ENCODE measurements at regions not wholly inside any gene's neighbourhood (a gene's known extent, or its start where the extent isn't known, plus 50 kb on each side); places are given as distances from the start of the nearest gene placed in this dataset.

DNA sequence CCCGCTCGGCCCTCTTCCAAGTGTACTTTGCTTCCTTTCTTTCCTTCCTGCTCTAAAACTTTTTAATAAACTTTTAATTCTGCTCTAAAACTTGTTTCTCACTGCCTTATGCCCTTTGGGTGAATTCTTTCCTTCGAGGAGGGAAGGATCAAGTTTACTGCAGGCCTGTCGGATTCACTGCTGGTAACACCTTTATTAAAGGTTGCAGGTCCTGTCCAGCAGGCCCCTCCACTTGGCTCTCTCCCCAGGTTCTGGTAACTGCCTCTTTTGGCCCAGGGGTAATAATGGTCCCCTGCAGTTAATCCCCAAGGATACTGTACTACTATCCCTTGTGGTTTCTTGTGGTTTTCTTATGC, 152.7 kb upstream of the EEA1 start:
- H3K9ac ChIP-seq (ENCODE audit: low read depth, low read length) = no peak overlapping the region
- no peak overlapping the region for H2AK9ac ChIP-seq (replicated peaks; ENCODE audit: low read depth, low read length, poor library complexity)
- H3K18ac ChIP-seq (ENCODE audit: low read depth, low read length) = no peak overlapping the region
- no peak for TF ChIP-seq NFE2L2 (IDR thresholded peaks at IDR 0.05; ENCODE audit: low read depth, low read length)
- TF ChIP-seq SMC3 (IDR thresholded peaks at IDR 0.05; ENCODE audit: low read depth, low read length) = no peak
- TF ChIP-seq MAZ (IDR thresholded peaks at IDR 0.05; ENCODE audit: borderline replicate concordance, low read depth, low read length) = no peak
- TF ChIP-seq, protein P1, sequence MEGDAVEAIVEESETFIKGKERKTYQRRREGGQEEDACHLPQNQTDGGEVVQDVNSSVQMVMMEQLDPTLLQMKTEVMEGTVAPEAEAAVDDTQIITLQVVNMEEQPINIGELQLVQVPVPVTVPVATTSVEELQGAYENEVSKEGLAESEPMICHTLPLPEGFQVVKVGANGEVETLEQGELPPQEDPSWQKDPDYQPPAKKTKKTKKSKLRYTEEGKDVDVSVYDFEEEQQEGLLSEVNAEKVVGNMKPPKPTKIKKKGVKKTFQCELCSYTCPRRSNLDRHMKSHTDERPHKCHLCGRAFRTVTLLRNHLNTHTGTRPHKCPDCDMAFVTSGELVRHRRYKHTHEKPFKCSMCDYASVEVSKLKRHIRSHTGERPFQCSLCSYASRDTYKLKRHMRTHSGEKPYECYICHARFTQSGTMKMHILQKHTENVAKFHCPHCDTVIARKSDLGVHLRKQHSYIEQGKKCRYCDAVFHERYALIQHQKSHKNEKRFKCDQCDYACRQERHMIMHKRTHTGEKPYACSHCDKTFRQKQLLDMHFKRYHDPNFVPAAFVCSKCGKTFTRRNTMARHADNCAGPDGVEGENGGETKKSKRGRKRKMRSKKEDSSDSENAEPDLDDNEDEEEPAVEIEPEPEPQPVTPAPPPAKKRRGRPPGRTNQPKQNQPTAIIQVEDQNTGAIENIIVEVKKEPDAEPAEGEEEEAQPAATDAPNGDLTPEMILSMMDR (conservative IDR thresholded peaks at IDR 0.05; ENCODE audit: low read depth, low read length) = no peak
- no peak for TF ChIP-seq CHD1 (IDR thresholded peaks at IDR 0.05; ENCODE audit: low read depth, low read length)
- no peak for TF ChIP-seq RAD21 (IDR thresholded peaks at IDR 0.05; ENCODE audit: low read length)
- no peak for TF ChIP-seq POLR2A (IDR thresholded peaks at IDR 0.05; ENCODE audit: low read depth, low read length)
- no peak for TF ChIP-seq RCOR1 (IDR thresholded peaks at IDR 0.05; ENCODE audit: insufficient replicate concordance, low read length)
- no peak for TF ChIP-seq BHLHE40 (IDR thresholded peaks at IDR 0.05; ENCODE audit: low read depth, low read length)
- no peak for TF ChIP-seq RFX5 (IDR thresholded peaks at IDR 0.05; ENCODE audit: low read depth, low read length)
- TF ChIP-seq, protein P2, sequence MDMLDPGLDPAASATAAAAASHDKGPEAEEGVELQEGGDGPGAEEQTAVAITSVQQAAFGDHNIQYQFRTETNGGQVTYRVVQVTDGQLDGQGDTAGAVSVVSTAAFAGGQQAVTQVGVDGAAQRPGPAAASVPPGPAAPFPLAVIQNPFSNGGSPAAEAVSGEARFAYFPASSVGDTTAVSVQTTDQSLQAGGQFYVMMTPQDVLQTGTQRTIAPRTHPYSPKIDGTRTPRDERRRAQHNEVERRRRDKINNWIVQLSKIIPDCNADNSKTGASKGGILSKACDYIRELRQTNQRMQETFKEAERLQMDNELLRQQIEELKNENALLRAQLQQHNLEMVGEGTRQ (IDR thresholded peaks at IDR 0.05; ENCODE audit: low read depth, low read length) = no peak
- no peak for TF ChIP-seq MAFK (IDR thresholded peaks at IDR 0.05; ENCODE audit: low read depth, low read length)
- no peak for TF ChIP-seq FOS (IDR thresholded peaks at IDR 0.05; ENCODE audit: low read depth, low read length)
- TF ChIP-seq, protein P3, sequence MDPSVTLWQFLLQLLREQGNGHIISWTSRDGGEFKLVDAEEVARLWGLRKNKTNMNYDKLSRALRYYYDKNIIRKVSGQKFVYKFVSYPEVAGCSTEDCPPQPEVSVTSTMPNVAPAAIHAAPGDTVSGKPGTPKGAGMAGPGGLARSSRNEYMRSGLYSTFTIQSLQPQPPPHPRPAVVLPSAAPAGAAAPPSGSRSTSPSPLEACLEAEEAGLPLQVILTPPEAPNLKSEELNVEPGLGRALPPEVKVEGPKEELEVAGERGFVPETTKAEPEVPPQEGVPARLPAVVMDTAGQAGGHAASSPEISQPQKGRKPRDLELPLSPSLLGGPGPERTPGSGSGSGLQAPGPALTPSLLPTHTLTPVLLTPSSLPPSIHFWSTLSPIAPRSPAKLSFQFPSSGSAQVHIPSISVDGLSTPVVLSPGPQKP (IDR thresholded peaks at IDR 0.05; ENCODE audit: borderline replicate concordance, low read depth, low read length) = no peak
- TF ChIP-seq CEBPB (IDR thresholded peaks at IDR 0.05; ENCODE audit: low read depth, low read length) = no peak
- TF ChIP-seq MXI1 (IDR thresholded peaks at IDR 0.05; ENCODE audit: borderline replicate concordance, low read depth, low read length) = no peak
- no peak overlapping the region for H3K4me2 ChIP-seq (ENCODE audit: low read depth, low read length)
- intact Hi-C loops (cut with micrococcal nuclease) (no loop called here), dilution Hi-C loops (cut with HindIII; ENCODE audit: low sequenced_read_pairs, unreplicated experiment) (no loop called here), in situ Hi-C loops (cut with MboI; ENCODE audit: low sequenced_read_pairs) (no loop called here)
- H4K5ac ChIP-seq (ENCODE audit: low read depth, low read length) = no peak overlapping the region
- 0 out of 2 replicates have a peak, but pooled peaks cover 2% of the 10 kb centered on the region for H3K9me1 ChIP-seq (ENCODE audit: insufficient read depth, low read length)
- no peak overlapping the region for H2BK5ac ChIP-seq (ENCODE audit: low read depth, low read length, poor library complexity, severe bottlenecking)
- H3K56ac ChIP-seq (ENCODE audit: extremely low read depth, insufficient read depth, low read length) = no peak overlapping the region
- 90% methylated on average over 2 of the region's 4 CpGs; no CpG with 5 or more reads in 1 of the 2 experiments for WGBS, 2 experiments (ENCODE audit: extremely low coverage in 2 of 2, insufficient read length in 1 of 2)
- H2AK5ac ChIP-seq (ENCODE audit: low read depth, low read length) = peak overlapping the region; percentile 94; the same call in 1 of the 2 replicates
- no peak for ATAC-seq (ENCODE audit: low read depth)
- no peak overlapping the region for H3K4me3 ChIP-seq (ENCODE audit: insufficient read depth, low read depth, low read length)
- H2BK120ac ChIP-seq (ENCODE audit: low read depth, low read length) = peak overlapping the region; percentile 85; the same call in 1 of the 2 replicates
- no peak overlapping the region for H3K14ac ChIP-seq (replicated peaks; ENCODE audit: low read depth, low read length)
- H3K79me1 ChIP-seq (ENCODE audit: low read depth in 1 of 2, low read length in 2 of 2) = no peaks in the 10 kb centered on the region
- H4K91ac ChIP-seq (ENCODE audit: insufficient read depth, low read depth, low read length) = peak overlapping the region; percentile 66; the same call in 1 of the 2 replicates
- BruUV-seq (replicated peaks) = no TSS peak
- H3K36me3 ChIP-seq (ENCODE audit: control insufficient read depth, insufficient read depth, low read length) = no peaks in the 10 kb centered on the region
- peak overlapping the region; percentile 93; the same call in 1 of the 2 replicates for H2BK20ac ChIP-seq (ENCODE audit: low read depth, low read length)
- POLR2A ChIA-PET (ENCODE audit: unreplicated experiment) = no interaction called here
- H3K4me1 ChIP-seq (ENCODE audit: control insufficient read depth, insufficient read depth, low read length) = peaks cover 3% of the 10 kb centered on the region
- no peaks in the 10 kb centered on the region for H3K27me3 ChIP-seq (ENCODE audit: control insufficient read depth, insufficient read depth, low read length)
- DNase-seq = no peak
- H4K20me1 ChIP-seq (ENCODE audit: insufficient read depth, low read length) = no peaks in the 10 kb centered on the region
- H2AFZ ChIP-seq (replicated peaks; ENCODE audit: low read length, poor library complexity) = no peak overlapping the region
- peak overlapping the region in 1 of 2 experiments; percentile 73; a peak in 1 of 4 replicates for H4K8ac ChIP-seq (ENCODE audit: low read depth in 2 of 2, low read length in 2 of 2)
- H3K27ac ChIP-seq (ENCODE audit: insufficient read depth, low read length) = no peak overlapping the region
- peak overlapping the region; percentile 80; the same call in 1 of the 2 replicates for H3K4ac ChIP-seq (ENCODE audit: low read depth, low read length)
- CTCF ChIA-PET = no interaction called here
- peak overlapping the region; percentile 59; the same call in 1 of the 3 replicates for H2BK15ac ChIP-seq (ENCODE audit: low read depth, low read length)
- peaks cover 2% of the 10 kb centered on the region for H3K9me3 ChIP-seq (ENCODE audit: control insufficient read depth, insufficient read depth, low read length)
- H3K23ac ChIP-seq (ENCODE audit: low read depth, low read length) = no peak overlapping the region

Data from IMR-90 (cell line).